Peyer's patch (tissue), 4 donors: ENCODE measurements at regions not wholly inside any gene's neighbourhood (a gene's known extent, or its start where the extent isn't known, plus 50 kb on each side); places are given as distances from the start of the nearest gene placed in this dataset.
A peak's percentile ranks its signal among the peaks of the same experiment; 100 is the strongest.

Experiments used
- DNase-seq, 3 donors: peaks; one replicate each; pipeline ENCODE4 v3.0.0-alpha.2; 2017 to 2019
- H3K27ac ChIP-seq, 4 donors: fragments of 200-600 bp; sonication (generic); one replicate each; pipeline ENCODE4 v1.5.1; 2016 to 2019
- H3K27me3 ChIP-seq, 2 donors: fragments of 200-600 bp; sonication (generic); one replicate each; pipeline ENCODE4 v1.5.1; 2019
- H3K36me3 ChIP-seq, 3 donors: fragments of 200-600 bp; sonication (generic); one replicate each; pipeline ENCODE4 v1.5.1; 2016 to 2019
- H3K4me1 ChIP-seq, 4 donors: fragments of 200-600 bp; sonication (generic); one replicate each; pipeline ENCODE4 v1.5.1; 2016 to 2019
- H3K4me3 ChIP-seq, 4 donors: fragments of 200-600 bp; sonication (generic); 1 replicate in 3 of 4; 2 replicates in 1 of 4; pipeline ENCODE4 v1.5.1; 2016 to 2019; ENCODE audit warnings: mild to moderate bottlenecking in 1 of 4
- H3K9me3 ChIP-seq, 4 donors: fragments of 200-600 bp; sonication (generic); one replicate each; pipeline ENCODE4 v1.5.1; 2016 to 2019; ENCODE audit warnings: mild to moderate bottlenecking in 1 of 4
- POLR2A ChIP-seq, 2 donors: fragments of 450-650 bp; IDR thresholded peaks; one replicate each; pipeline ENCODE4 v1.5.1; 2017; ENCODE audit warnings: antibody characterized with exemption in 2 of 2, mild to moderate bottlenecking in 2 of 2, moderate library complexity in 2 of 2
- TF ChIP-seq, protein P1 (sequence below), 6 experiments: fragments of 450-650 bp in 4 of 6; fragments of 200-600 bp in 2 of 6; sonication (generic) in 1 of 6; IDR thresholded peaks; one replicate each; pipeline ENCODE4 v1.5.1; 2017 to 2019; ENCODE audit warnings: antibody characterized with exemption in 6 of 6, mild to moderate bottlenecking in 3 of 6, moderate library complexity in 1 of 6

DNA sequence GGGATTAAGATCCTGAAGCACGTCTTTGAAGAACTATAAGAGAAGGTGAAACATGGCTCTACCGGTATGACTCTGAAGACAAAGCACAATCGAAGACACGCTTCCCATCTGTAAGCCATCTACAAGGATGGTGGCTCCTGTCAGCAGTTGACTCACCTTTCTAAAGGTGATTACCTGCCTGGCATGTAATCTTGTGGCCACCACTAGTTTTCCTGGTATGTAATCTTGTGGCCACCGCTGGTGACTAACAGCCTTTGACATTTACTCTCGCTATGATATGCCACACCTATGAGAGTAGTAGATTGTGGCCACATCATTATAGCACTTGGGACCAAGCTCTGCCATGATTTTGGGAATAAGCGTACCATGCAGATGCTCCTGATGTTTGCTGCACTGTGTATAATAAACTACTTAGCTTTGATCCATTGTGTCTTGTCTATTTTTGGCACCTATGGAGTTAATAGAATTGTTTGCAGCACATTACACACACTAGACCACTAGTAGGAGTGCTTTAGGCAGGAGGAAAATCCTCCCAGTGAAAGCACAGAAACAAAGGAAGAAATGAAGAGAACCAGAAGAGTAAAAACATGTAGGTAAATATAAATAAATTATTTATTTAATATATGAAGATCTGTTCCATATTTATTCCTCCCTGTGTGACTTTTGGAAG is 59.8 kb downstream of the VAX1 start:
- no peak overlapping the region for H3K27ac ChIP-seq
- no peak overlapping the region for H3K4me3 ChIP-seq
- no peaks in the 10 kb centered on the region for H3K36me3 ChIP-seq
- DNase-seq, result no peak
- TF ChIP-seq, protein P1, sequence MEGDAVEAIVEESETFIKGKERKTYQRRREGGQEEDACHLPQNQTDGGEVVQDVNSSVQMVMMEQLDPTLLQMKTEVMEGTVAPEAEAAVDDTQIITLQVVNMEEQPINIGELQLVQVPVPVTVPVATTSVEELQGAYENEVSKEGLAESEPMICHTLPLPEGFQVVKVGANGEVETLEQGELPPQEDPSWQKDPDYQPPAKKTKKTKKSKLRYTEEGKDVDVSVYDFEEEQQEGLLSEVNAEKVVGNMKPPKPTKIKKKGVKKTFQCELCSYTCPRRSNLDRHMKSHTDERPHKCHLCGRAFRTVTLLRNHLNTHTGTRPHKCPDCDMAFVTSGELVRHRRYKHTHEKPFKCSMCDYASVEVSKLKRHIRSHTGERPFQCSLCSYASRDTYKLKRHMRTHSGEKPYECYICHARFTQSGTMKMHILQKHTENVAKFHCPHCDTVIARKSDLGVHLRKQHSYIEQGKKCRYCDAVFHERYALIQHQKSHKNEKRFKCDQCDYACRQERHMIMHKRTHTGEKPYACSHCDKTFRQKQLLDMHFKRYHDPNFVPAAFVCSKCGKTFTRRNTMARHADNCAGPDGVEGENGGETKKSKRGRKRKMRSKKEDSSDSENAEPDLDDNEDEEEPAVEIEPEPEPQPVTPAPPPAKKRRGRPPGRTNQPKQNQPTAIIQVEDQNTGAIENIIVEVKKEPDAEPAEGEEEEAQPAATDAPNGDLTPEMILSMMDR (IDR thresholded peaks at IDR 0.05), result no peak
- no peak for TF ChIP-seq POLR2A (IDR thresholded peaks at IDR 0.05)
- no peaks in the 10 kb centered on the region for H3K9me3 ChIP-seq
- no peaks in the 10 kb centered on the region for H3K27me3 ChIP-seq
- no peaks in the 10 kb centered on the region for H3K4me1 ChIP-seq

DNA sequence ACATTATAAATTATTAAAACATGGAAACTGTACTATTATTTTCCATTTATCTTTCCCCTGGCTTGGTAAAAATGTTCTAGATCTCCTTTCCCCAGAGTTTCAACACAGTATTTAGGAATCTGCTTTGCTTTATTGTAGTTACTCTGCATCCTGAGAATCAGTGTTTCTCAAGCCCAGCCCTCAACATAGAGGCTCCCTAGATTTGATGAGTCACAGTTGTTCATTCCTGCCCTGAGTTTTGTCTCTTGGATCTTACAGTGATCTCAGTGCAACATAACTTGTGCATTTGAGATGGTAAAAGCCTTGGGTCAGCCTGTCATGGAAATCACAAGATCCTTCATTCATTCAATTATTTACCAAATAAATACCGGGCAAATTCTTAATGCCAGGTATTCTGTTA is 63.0 kb downstream of the VAX1 start:
- TF ChIP-seq, protein P1 (IDR thresholded peaks at IDR 0.05), result no peak
- TF ChIP-seq POLR2A (IDR thresholded peaks at IDR 0.05), result no peak
- Histone ChIP-seq H3K27me3 (no peaks in the 10 kb centered on the region), H3K4me1 (no peaks in the 10 kb centered on the region), H3K9me3 (no peaks in the 10 kb centered on the region), H3K36me3 (no peaks in the 10 kb centered on the region), H3K4me3 (no peak overlapping the region), H3K27ac (no peak overlapping the region)
- DNase-seq, result no peak

DNA sequence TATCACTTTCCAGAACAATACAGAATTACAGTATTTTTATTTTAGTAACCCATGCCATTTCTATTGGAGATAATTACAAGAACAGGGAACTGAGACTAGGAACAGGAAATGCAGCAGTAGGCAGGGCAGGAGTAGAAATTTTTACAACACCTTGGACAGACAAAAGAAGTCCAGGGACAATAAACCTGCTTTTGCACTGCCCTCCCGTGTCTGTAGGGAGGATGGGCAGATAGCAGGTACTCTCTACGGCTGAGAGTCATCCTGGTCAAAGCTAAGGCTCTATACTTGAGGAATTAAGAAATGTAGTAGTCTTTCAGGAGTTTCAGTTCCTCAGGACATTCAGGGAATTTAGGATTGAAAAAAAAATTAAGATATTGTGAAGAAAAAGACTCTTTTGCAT is 63.4 kb downstream of the VAX1 start:
- Histone ChIP-seq H3K36me3 (no peaks in the 10 kb centered on the region), H3K27me3 (no peaks in the 10 kb centered on the region), H3K4me1 (no peaks in the 10 kb centered on the region), H3K27ac (no peak overlapping the region), H3K4me3 (no peak overlapping the region), H3K9me3 (no peaks in the 10 kb centered on the region)
- TF ChIP-seq, protein P1 (IDR thresholded peaks at IDR 0.05), result peak in 3 of 6 experiments; percentile 17 to 29 (median 23)
- TF ChIP-seq POLR2A (IDR thresholded peaks at IDR 0.05), result no peak
- no peak for DNase-seq

DNA sequence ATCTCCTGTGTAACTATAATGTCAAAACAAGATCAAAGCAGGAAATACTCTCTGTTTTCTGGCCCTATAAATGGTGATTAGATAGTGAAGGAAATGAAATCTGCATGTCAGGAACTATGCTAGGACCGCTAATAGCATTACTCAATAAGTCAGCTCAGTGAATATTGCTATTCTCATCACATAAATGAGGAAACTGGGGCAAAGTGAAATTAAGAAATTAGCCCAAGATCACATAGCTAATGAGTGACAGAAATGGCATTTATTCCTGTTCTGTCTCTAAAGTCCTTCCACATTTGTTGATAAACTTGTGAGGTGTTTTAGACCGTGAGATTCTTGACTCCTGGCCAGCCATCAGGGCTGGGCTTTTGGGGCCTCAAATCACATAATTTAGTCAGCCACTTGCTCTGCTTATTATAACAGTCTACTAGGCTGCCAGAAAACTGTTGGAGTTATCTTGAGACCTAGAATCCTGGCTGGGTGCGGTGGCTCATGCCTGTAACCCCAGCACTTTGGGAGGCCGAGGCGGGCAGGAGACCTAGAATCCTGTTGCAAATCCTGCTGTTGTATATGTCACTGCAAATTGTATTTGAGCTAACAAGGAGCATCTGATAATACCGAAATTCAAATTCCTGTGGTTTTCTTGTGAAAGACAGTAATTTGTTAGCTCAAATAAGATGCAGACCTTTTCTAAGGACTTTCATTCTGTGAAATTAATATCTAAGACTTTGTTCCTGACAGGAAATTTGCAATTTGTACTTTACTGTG is 66.5 kb upstream of the SHTN1 start:
- no peak for TF ChIP-seq POLR2A (IDR thresholded peaks at IDR 0.05)
- TF ChIP-seq, protein P1 (IDR thresholded peaks at IDR 0.05), result no peak
- H3K9me3 ChIP-seq, result no peaks in the 10 kb centered on the region
- no peak overlapping the region for H3K4me3 ChIP-seq
- H3K36me3 ChIP-seq, result no peaks in the 10 kb centered on the region
- no peak for DNase-seq
- no peaks in the 10 kb centered on the region for H3K27me3 ChIP-seq
- no peaks in the 10 kb centered on the region for H3K4me1 ChIP-seq
- no peak overlapping the region for H3K27ac ChIP-seq
